ENCODE measurements at regions not wholly inside any gene's neighbourhood (a gene's known extent, or its start where the extent isn't known, plus 50 kb on each side); places are given as distances from the start of the nearest gene placed in this dataset.
A peak's percentile ranks its signal among the peaks of the same experiment; 100 is the strongest.
"Not testable (repeated sequence)": the region's sequence is repeated elsewhere in the genome, so short reads cannot be mapped to it uniquely, and the experiment has no call there.

DNA sequence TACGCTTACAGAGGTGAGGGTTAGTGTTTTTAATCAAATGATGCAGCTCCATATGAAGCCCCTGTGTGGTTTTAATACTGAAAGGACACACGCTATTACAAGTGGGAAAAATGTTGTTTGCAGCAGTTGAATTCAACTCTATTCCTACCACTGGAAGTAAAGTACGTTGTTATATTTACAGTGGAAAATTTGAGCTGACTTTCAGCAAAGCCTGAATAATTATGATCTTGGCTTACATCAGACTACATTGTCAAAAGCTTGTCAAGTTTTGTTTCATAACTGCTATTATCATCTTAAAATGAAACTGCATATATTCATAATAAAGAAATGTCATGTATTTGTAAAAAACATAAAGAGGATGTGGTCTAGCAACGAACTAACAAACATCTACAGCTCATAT, 818.5 kb downstream of the SEMA5A start:
- DNase-seq = no peak

GRCh38 chr5:8729437-8729836, 816.4 kb downstream of the SEMA5A start:
- no peak for DNase-seq

- DNase-seq = no peak
These were observed 815.7 kb downstream of the SEMA5A start for GRCh38 chr5:8730194-8730593.

GRCh38 chr5:8731110-8731509, 814.8 kb downstream of the SEMA5A start:
- not testable (repeated sequence) for DNase-seq

GRCh38 chr5:8740595-8740994, 805.3 kb downstream of the SEMA5A start:
- DNase-seq = no peak

- DNase-seq = no peak
These were observed 796.3 kb downstream of the SEMA5A start for GRCh38 chr5:8749556-8749955.

- no peak for DNase-seq
These were observed 795.8 kb downstream of the SEMA5A start for GRCh38 chr5:8750100-8750499.

GRCh38 chr5:8751971-8752370, 793.9 kb downstream of the SEMA5A start:
- DNase-seq = no peak

GRCh38 chr5:8752595-8752994, 793.3 kb downstream of the SEMA5A start:
- no peak for DNase-seq

DNA sequence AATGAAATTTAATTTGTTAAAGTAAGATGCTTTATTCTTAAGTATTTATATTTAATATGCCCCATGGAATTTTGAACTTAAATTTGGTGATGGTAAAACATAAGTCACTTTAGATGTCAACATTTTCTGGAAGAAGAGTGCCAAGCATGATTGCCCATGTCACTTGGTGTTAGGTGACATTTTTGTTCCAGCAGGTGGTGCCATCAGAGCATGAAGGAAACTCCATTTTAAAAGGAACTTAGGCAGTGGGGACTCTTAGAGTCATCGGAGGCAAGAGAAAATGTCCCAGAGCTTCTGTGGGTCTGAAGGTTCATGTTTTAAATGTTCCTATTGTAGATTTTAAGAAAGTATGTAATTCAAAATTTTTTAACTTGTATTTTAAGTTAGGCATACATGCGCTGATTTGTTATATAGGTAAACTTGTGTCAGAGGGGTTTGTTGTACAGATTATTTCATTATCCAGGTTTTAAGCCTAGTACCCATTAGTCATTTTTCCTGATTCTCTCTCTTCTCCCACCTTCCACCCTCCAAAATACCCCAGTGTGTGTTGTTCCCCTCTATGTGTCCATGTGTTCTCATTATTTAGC, 789.3 kb downstream of the SEMA5A start:
- DNase-seq = peak in 2 of 4 experiments; percentile 1 to 5

DNA sequence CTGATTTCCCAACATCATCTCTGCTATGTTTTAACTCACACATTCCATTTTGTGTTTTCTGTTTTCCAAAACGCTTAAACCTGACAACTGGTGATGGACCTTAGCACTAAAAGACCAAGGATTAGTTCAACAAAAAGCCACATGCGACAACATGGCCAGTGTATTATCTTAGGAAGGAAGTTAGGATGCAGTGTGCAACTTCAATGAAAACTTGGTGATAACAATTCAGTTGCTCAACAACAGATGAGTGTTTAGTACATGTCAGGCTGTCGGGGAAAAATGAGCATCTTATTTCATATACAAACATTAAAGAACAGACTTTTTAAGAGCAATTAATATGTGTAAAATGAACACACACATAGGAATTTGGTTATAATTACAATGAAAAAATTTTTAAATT, 780.0 kb downstream of the SEMA5A start:
- no peak for DNase-seq

- no peak for DNase-seq
These were observed 779.4 kb downstream of the SEMA5A start for GRCh38 chr5:8766448-8766847.

GRCh38 chr5:8767111-8767510, 778.8 kb downstream of the SEMA5A start:
- no peak for DNase-seq

GRCh38 chr5:8767746-8768145, 778.1 kb downstream of the SEMA5A start:
- no peak for DNase-seq

GRCh38 chr5:8769631-8770030, 776.2 kb downstream of the SEMA5A start:
- no peak for DNase-seq

DNA sequence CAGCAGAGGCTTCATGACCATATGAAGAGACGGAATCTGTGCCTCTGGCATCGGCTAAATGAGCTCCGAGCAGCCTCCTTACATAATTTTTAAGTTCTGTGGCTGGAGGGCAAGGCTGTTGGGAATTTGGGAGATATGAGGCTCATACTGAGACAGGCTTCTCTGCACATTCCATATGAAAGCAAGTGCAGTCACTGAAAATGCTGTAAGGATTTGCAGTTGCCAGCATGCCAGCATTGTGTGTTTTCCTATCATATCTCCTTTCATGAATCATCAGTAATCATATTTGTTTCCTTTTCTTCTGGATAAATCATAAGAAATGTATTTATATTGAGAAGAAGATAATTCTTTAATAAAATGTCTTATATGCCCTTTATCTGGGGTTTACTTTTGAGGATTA, 775.4 kb downstream of the SEMA5A start:
- DNase-seq = no peak

DNA sequence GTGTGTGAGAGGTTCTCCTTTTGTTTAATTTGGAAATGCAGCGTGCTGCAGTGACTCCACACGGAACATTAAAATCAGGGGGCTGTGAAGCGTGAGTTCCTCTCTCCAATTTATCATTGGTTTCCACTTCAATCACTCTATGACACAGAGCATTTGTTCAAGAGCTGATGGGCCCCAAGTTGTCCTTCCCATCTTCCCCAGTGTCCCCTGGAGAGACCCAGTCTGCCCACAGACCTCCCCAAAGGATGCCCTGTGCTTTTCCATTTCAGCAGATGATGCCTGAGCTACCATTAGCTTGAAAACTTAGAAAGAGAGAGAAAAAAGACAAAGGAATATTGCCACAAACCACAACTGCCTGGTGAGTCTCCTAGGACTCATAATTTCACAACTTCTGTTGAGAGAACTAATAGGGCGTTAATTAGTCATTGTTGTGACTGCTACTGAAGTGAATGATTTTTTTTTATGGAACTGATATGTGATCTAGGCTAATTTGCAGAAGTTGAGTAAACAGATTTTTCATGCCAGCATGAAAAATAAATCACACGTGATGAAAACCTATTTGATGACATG, 772.7 kb downstream of the SEMA5A start:
- no peak for DNase-seq

- DNase-seq = no peak
These were observed 761.2 kb downstream of the SEMA5A start for GRCh38 chr5:8784692-8785091.

DNA sequence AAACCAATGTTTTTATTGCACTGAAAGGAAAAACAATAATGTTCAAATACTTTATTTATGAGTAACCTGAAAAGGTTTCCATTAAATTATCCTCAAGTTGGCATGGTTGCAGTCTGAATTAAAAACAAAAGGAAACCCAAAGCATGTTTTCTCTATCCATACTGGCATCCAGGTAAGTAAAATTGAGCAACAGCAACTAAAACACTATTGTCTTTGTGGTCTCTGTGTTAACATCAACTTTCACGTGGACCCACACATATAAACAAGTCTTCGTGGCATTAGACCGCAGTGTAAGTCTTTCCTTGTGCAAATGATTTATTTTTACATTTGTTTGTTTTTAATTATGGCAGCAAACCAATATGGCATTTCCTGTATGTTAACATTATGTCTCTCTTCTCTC, 757.6 kb downstream of the SEMA5A start:
- no peak for DNase-seq

DNA sequence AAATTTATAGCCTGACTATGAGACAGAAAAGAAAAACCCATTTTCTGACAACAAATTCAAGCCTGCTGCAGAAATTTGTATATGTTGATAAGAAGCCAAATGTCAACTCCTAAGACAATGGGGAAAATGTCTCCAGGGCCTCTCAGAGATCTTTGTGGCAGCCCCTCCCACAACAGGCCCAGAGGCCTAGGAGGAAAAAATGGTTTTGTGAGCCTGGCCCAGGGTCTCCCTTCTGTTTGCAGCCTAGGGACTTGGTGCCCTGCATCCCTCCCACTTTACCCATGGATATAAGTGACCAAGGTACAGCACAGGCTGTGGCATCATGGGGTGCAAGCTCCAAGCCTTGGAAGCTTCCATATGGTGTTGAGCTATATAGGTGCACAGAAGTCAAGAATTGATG, 740.2 kb downstream of the SEMA5A start:
- DNase-seq = no peak

DNA sequence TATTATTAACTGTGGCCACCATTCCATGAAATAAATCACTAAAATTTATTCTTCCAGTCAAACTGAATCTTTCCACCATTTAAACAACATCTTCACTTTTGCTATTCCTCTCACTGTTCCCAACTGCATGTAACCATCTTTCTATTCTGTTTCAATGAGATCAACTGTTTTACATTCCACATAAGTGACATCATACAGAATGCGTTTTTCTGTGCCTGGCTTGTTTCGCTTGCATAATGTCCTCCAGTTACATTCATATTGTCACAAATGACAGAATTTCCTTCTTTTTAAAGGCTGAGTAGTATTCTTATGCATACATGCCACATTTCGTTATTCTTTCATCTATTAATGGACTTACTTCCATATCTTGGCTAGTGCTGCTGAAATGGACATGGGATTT, 738.2 kb downstream of the SEMA5A start:
- no peak for DNase-seq

DNA sequence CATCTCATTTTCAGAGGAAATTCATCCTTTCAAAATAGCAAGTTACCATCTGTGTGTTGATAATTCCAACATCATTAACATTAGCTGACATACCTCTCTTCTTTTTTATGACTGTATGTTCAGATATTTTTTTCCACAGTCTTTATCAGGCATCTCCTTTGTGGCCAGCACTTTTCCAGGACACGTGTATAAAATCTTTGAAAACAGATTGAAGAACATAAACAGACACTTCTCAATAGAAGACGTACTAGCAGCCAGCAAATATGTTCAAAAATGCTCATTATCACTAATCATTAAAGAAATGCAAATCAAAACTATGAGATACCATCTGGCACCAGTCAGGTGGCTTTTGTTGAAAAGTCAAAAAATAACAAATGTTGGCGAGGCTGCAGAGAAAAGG, 734.3 kb downstream of the SEMA5A start:
- DNase-seq = no peak

DNA sequence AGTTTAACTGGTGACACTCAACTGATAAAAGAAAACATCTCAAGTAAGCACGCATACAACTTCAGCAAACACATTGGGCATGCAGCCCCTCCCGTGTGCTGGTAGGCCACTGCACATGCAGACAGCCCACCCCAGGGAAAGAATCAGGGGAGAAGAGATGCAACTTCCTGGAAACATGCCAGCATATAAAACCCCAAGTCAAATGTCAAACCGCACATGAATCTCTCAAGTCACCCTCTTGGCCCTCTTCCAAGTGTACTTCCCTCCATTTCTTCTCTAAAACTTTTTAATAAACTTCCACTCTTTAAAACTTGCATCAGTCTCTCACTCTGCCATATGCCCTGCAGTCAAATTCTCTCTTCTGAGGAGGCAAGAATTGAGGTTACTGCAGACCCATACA, 732.7 kb downstream of the SEMA5A start:
- DNase-seq = no peak

GRCh38 chr5:8814105-8814504, 731.8 kb downstream of the SEMA5A start:
- DNase-seq = no peak

DNA sequence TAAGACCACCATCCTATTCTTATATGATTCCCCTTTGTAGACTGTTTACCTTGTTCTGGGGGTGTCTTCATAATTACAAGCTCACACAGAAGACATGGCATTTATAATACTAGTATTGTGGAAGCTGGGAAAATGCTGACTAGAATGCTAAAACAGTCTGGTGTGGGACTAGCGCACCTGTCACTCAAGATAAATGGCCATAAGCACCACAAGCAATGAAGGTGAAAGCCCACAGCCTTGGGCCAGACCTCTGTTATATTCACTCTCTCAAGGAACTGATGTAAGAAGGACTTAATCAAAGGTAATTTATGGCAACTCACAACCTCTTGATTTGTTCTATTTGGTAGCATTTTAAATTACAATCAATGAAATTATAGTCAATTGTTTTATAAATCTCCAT, 721.5 kb downstream of the SEMA5A start:
- no peak for DNase-seq

Data from suppressor macrophage (primary cell).